ENCODE measurements at regions not wholly inside any gene's neighbourhood (a gene's known extent, or its start where the extent isn't known, plus 50 kb on each side); places are given as distances from the start of the nearest gene placed in this dataset.

DNA sequence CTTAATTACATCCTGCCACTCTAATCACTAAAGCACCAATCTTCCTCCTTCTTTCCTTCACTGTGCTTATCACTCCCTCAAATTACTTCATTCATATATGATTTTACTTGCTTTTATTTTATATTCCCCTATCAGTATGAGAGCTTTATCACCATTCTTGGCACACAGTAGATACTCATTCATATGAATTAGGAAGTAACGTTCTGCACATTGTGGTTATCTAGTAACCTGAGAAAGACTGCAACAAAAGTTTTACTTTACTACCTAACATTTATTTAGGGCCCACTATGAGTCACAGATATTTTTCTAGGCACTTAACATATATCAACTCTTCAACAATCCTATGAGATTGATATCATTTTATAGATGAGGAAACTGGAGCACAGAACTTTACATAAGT lies 1559.9 kb upstream of the TENM4 start:
- TF ChIP-seq, protein P1, sequence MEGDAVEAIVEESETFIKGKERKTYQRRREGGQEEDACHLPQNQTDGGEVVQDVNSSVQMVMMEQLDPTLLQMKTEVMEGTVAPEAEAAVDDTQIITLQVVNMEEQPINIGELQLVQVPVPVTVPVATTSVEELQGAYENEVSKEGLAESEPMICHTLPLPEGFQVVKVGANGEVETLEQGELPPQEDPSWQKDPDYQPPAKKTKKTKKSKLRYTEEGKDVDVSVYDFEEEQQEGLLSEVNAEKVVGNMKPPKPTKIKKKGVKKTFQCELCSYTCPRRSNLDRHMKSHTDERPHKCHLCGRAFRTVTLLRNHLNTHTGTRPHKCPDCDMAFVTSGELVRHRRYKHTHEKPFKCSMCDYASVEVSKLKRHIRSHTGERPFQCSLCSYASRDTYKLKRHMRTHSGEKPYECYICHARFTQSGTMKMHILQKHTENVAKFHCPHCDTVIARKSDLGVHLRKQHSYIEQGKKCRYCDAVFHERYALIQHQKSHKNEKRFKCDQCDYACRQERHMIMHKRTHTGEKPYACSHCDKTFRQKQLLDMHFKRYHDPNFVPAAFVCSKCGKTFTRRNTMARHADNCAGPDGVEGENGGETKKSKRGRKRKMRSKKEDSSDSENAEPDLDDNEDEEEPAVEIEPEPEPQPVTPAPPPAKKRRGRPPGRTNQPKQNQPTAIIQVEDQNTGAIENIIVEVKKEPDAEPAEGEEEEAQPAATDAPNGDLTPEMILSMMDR (IDR thresholded peaks at IDR 0.05) = no peak
- TF ChIP-seq EP300 (IDR thresholded peaks at IDR 0.05) = no peak
- TF ChIP-seq POLR2A (IDR thresholded peaks at IDR 0.05) = no peak

All from sigmoid colon (tissue), 4 donors.